Epithelial cell of proximal tubule (primary cell): ENCODE measurements at regions not wholly inside any gene's neighbourhood (a gene's known extent, or its start where the extent isn't known, plus 50 kb on each side); places are given as distances from the start of the nearest gene placed in this dataset.

Experiments used
- DNase-seq: peaks from one replicate; pipeline ENCODE4 v3.0.0-alpha.2; 2011; ENCODE audit warnings: low read depth
- H3K4me3 ChIP-seq: 2 replicates; pipeline ENCODE4 v1.5.1; 2011; ENCODE audit warnings: low read depth, mild to moderate bottlenecking, low read length
- CTCF ChIP-seq: conservative IDR thresholded peaks from 2 replicates; pipeline ENCODE4 v1.5.1; 2012; ENCODE audit warnings: low read depth, mild to moderate bottlenecking, low read length

- TF ChIP-seq CTCF = no peak
- no peak overlapping the region for H3K4me3 ChIP-seq
- DNase-seq = no peak
These were observed 601.0 kb upstream of the KIRREL3 start for GRCh38 chr11:127601578-127601977.

GRCh38 chr11:127600674-127601073 lies 600.1 kb upstream of the KIRREL3 start:
- no peak overlapping the region for H3K4me3 ChIP-seq
- no peak for TF ChIP-seq CTCF

GRCh38 chr11:127598476-127598875 lies 597.9 kb upstream of the KIRREL3 start:
- no peak for TF ChIP-seq CTCF
- H3K4me3 ChIP-seq = no peak overlapping the region
- DNase-seq = no peak

More at GRCh38 chr11:127600674-127601073, 600.1 kb upstream of the KIRREL3 start:
- DNase-seq = no peak

- no peak for TF ChIP-seq CTCF
- H3K4me3 ChIP-seq = no peak overlapping the region
- no peak for DNase-seq
These were observed 595.9 kb upstream of the KIRREL3 start for GRCh38 chr11:127596433-127596832.

- TF ChIP-seq CTCF = no peak
- no peak for DNase-seq
- H3K4me3 ChIP-seq = no peak overlapping the region
These were observed 591.8 kb upstream of the KIRREL3 start for GRCh38 chr11:127592371-127592770.

- no peak for DNase-seq
- no peak overlapping the region for H3K4me3 ChIP-seq
- no peak for TF ChIP-seq CTCF
These were observed 589.7 kb upstream of the KIRREL3 start for GRCh38 chr11:127590314-127590713.

- no peak overlapping the region for H3K4me3 ChIP-seq
- DNase-seq = no peak
- TF ChIP-seq CTCF = no peak
These were observed 587.9 kb upstream of the KIRREL3 start for GRCh38 chr11:127588431-127588830.
